PC-3 (cell line): ENCODE measurements at regions not wholly inside any gene's neighbourhood (a gene's known extent, or its start where the extent isn't known, plus 50 kb on each side); places are given as distances from the start of the nearest gene placed in this dataset.

Source experiments
- CTCF ChIP-seq: fragments of 300-600 bp; sonication (generic); conservative IDR thresholded peaks from 2 replicates; pipeline ENCODE4 v1.5.1; 2017; ENCODE audit warnings: antibody characterized with exemption, low read depth, mild to moderate bottlenecking, low read length
- EZH2 ChIP-seq: fragments of 300-600 bp; sonication (generic); IDR thresholded peaks from one replicate; pipeline ENCODE4 v1.6.1; 2017; ENCODE audit warnings: antibody characterized with exemption, mild to moderate bottlenecking, low read length; ENCODE audit not compliant: unreplicated experiment
- EZH2phosphoT487 ChIP-seq: fragments of 300-600 bp; sonication (generic); IDR thresholded peaks from 2 replicates; pipeline ENCODE4 v1.6.1; 2018; ENCODE audit warnings: mild to moderate bottlenecking, antibody characterized with exemption, low read length, borderline replicate concordance

GRCh38 chr4:167456619-167457018 lies 222.3 kb upstream of the SPOCK3 start:
- TF ChIP-seq CTCF (no peak), EZH2 (no peak), EZH2phosphoT487 (no peak)
